ENCODE measurements at regions not wholly inside any gene's neighbourhood (a gene's known extent, or its start where the extent isn't known, plus 50 kb on each side); places are given as distances from the start of the nearest gene placed in this dataset.

GRCh38 chr3:70726096-70726938, 413.9 kb upstream of the MDFIC2 start:
- no peak for DNase-seq (ENCODE audit: insufficient read length, low spot score)
- FAIRE-seq: no peak
- TF ChIP-seq CTCF (IDR thresholded peaks at IDR 0.05; ENCODE audit: insufficient read depth, missing control alignments): no peak

GRCh38 chr3:70722018-70722417, 409.6 kb upstream of the MDFIC2 start:
- FAIRE-seq: no peak
- no peak for DNase-seq (ENCODE audit: insufficient read length, low spot score)
- TF ChIP-seq CTCF (IDR thresholded peaks at IDR 0.05; ENCODE audit: insufficient read depth, missing control alignments): no peak

GRCh38 chr3:70716832-70717231, 404.4 kb upstream of the MDFIC2 start:
- DNase-seq (ENCODE audit: insufficient read length, low spot score) (no peak), FAIRE-seq (no peak)
- peak; percentile 43 for TF ChIP-seq CTCF (IDR thresholded peaks at IDR 0.05; ENCODE audit: insufficient read depth, missing control alignments)

GRCh38 chr3:70712449-70713082, 400.1 kb upstream of the MDFIC2 start:
- TF ChIP-seq CTCF (IDR thresholded peaks at IDR 0.05; ENCODE audit: insufficient read depth, missing control alignments): no peak
- no peak for FAIRE-seq
- no peak for DNase-seq (ENCODE audit: insufficient read length, low spot score)

GRCh38 chr3:70703305-70704102, 391.1 kb upstream of the MDFIC2 start:
- DNase-seq (ENCODE audit: insufficient read length, low spot score) (no peak), FAIRE-seq (no peak)
- no peak for TF ChIP-seq CTCF (IDR thresholded peaks at IDR 0.05; ENCODE audit: insufficient read depth, missing control alignments)

- TF ChIP-seq CTCF (IDR thresholded peaks at IDR 0.05; ENCODE audit: insufficient read depth, missing control alignments): no peak
- no peak for DNase-seq (ENCODE audit: insufficient read length, low spot score)
- no peak for FAIRE-seq
These were observed 389.7 kb upstream of the MDFIC2 start for GRCh38 chr3:70702132-70702531.

All from D721Med (cell line).